ENCODE measurements at regions not wholly inside any gene's neighbourhood (a gene's known extent, or its start where the extent isn't known, plus 50 kb on each side); places are given as distances from the start of the nearest gene placed in this dataset.
A peak's percentile ranks its signal among the peaks of the same experiment; 100 is the strongest.
"Not testable (repeated sequence)": the region's sequence is repeated elsewhere in the genome, so short reads cannot be mapped to it uniquely, and the experiment has no call there.

- not testable (repeated sequence) for ATAC-seq
Observed at GRCh38 chr21:9246010-9246409, 1275.4 kb upstream of the TPTE start.

GRCh38 chr21:9246481-9247289 lies 1274.7 kb upstream of the TPTE start:
- peak; percentile 32 to 36 for ATAC-seq

- not testable (repeated sequence) for ATAC-seq
Observed at GRCh38 chr21:9247290-9247613, 1274.1 kb upstream of the TPTE start.

GRCh38 chr21:9247616-9248317 lies 1273.6 kb upstream of the TPTE start:
- ATAC-seq = peak in 1 of 2 donors; percentile 38
